ENCODE measurements at regions not wholly inside any gene's neighbourhood (a gene's known extent, or its start where the extent isn't known, plus 50 kb on each side); places are given as distances from the start of the nearest gene placed in this dataset.

DNA sequence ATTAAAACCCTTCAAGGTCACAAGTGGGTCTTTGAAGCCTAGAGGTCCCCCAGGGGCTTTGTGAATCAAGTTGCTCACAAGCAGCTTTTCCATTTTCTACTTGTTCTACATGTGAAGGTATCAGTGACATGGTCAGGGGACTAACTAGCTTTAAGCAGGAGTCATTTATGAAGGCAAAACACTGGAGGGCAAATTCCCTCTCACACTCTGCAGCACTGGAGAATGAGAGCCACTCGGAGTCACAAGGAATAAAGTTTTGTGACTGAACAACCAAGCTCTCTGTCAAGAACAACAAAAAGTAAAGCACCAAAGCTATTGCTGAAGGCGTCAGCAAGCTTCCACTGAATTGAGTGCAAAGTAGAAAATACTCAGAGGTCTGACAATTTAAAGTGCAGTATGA, 609.0 kb downstream of the EDEM1 start:
- no peak overlapping the region for H3K4me3 ChIP-seq
- H3K4me1 ChIP-seq: no peaks in the 10 kb centered on the region
- H3K9me3 ChIP-seq: no peaks in the 10 kb centered on the region
- TF ChIP-seq, protein P1, sequence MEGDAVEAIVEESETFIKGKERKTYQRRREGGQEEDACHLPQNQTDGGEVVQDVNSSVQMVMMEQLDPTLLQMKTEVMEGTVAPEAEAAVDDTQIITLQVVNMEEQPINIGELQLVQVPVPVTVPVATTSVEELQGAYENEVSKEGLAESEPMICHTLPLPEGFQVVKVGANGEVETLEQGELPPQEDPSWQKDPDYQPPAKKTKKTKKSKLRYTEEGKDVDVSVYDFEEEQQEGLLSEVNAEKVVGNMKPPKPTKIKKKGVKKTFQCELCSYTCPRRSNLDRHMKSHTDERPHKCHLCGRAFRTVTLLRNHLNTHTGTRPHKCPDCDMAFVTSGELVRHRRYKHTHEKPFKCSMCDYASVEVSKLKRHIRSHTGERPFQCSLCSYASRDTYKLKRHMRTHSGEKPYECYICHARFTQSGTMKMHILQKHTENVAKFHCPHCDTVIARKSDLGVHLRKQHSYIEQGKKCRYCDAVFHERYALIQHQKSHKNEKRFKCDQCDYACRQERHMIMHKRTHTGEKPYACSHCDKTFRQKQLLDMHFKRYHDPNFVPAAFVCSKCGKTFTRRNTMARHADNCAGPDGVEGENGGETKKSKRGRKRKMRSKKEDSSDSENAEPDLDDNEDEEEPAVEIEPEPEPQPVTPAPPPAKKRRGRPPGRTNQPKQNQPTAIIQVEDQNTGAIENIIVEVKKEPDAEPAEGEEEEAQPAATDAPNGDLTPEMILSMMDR (IDR thresholded peaks at IDR 0.05): no peak
- no peak for TF ChIP-seq POLR2A (IDR thresholded peaks at IDR 0.05)
- H3K27me3 ChIP-seq: no peaks in the 10 kb centered on the region
- no peak overlapping the region for H3K27ac ChIP-seq
- H3K36me3 ChIP-seq: no peaks in the 10 kb centered on the region
- no peak for DNase-seq

DNA sequence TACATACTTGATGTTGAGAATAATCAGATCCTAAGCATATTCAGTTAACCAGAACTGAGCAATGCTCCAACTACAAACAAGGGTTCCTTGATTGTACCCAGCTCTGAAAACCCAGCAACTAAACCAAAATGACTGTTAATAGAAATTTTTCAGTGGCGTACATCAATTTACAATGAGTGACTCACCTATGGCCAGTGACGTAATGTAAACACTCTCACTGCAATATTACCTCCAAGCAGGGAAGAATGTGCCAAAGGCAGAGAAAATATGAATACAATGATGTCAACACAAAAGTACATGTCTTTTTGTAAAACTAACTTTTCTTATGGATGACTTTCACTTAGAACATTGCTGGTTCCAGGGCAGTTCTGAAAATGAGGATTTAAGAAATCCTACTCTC, 611.3 kb downstream of the EDEM1 start:
- Histone ChIP-seq H3K9me3 (no peaks in the 10 kb centered on the region), H3K27me3 (no peaks in the 10 kb centered on the region)
- no peak for DNase-seq

DNA sequence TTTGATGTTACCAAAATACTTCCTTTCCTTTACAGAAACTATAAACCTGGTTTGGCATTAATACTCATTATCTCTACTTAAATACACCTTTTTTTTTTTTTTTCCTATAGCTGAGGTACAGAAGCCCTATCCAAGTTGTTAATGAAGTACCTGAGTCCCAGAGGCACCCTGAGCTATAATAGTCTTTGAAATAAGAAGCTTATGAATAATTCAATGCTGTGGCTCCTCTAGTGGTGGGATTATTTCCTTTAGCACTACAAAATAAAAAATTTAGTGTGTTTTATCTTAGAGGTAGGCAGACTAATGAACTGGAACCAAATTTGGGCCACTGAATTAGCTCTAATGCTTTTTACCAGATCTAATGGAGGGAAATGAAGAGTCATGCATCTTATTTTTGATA, 611.9 kb downstream of the EDEM1 start:
- no peak for TF ChIP-seq POLR2A (IDR thresholded peaks at IDR 0.05)
- TF ChIP-seq, protein P1 (IDR thresholded peaks at IDR 0.05): no peak

More for the DNA sequence above, 611.3 kb downstream of the EDEM1 start:
- Histone ChIP-seq H3K36me3 (no peaks in the 10 kb centered on the region), H3K27ac (no peak overlapping the region), H3K4me3 (no peak overlapping the region), H3K4me1 (no peaks in the 10 kb centered on the region)
- TF ChIP-seq, protein P1 (IDR thresholded peaks at IDR 0.05): no peak
- TF ChIP-seq POLR2A (IDR thresholded peaks at IDR 0.05): no peak

DNA sequence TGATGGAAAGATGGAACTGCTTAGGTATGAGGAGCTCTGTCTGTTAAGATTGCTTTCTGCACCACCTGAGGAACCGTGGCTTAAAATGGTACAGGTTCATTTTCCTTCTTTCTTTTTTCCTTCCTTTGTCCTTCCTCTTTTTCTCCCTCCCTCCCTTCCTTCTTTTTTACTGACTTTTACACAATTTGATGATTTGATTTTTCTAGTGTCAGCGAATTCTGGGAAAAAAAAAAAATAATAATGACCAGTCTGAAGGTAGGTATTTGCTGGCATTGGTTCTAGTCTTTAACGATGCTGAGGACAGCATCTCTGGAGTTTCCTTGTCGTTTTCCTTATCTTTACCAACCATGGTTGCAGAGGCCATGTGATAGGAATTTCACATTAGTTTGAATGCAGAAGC, 613.5 kb downstream of the EDEM1 start:
- Histone ChIP-seq H3K36me3 (no peaks in the 10 kb centered on the region), H3K9me3 (no peaks in the 10 kb centered on the region), H3K27me3 (no peaks in the 10 kb centered on the region), H3K4me3 (no peak overlapping the region), H3K27ac (no peak overlapping the region), H3K4me1 (no peaks in the 10 kb centered on the region)
- DNase-seq: no peak
- TF ChIP-seq, protein P1 (IDR thresholded peaks at IDR 0.05): no peak
- TF ChIP-seq POLR2A (IDR thresholded peaks at IDR 0.05): no peak

More for the DNA sequence above, 611.9 kb downstream of the EDEM1 start:
- Histone ChIP-seq H3K4me1 (no peaks in the 10 kb centered on the region), H3K9me3 (no peaks in the 10 kb centered on the region), H3K4me3 (no peak overlapping the region), H3K36me3 (no peaks in the 10 kb centered on the region), H3K27me3 (no peaks in the 10 kb centered on the region), H3K27ac (no peak overlapping the region)
- DNase-seq: no peak

DNA sequence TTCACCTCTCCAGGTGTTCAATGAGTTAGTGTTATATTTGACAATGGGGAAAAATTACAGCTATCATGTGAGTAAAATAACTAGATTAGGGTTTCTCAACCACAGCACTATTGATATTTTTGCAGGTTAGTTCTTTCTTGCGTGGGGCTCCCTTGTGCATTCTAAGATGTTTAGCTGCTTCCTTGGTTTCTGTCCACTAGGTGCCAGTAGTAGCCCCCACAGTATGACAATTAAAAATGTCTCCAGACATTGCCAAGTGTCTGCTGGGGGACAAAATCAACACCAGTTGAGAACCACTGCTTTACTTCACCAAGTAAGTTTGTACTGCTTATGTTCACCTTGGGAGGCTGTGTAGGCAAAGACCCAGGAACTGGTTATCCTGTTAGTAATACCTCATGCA, 618.7 kb downstream of the EDEM1 start:
- Histone ChIP-seq H3K9me3 (no peaks in the 10 kb centered on the region), H3K27ac (no peak overlapping the region), H3K36me3 (no peaks in the 10 kb centered on the region), H3K27me3 (no peaks in the 10 kb centered on the region), H3K4me3 (no peak overlapping the region), H3K4me1 (no peaks in the 10 kb centered on the region)
- DNase-seq: no peak
- TF ChIP-seq, protein P1 (IDR thresholded peaks at IDR 0.05): no peak
- no peak for TF ChIP-seq POLR2A (IDR thresholded peaks at IDR 0.05)

DNA sequence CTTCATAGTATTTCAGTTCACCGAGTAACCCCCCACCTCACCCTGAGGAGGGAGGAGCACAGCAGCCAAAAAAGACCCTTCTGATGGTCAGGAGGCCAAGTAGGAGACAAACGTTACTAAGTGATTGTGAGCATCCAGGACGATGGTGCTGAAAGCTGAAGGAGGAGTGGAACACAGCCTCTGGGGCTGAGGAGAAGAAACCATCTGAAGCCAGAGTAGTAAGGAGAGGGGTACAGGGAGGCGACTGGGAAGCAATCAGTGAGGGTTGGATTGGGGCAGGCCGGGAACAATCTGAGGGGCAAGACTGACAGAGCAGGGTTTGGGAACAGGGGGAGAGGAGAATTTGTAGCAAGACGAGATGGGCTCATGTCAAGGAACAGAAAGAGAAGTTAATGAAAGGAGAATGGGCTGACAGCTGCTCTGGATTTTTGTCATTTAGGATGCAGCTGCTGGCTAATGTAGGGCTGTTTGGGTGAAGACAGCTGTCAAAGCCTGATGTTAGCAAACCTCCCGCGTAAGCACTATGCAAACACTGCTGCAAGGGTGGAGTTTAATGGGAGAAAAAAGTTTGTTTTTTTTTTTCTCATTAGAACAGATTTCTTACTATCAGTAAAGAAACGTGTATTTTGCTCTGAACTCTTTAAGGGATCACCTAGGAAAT, 622.2 kb downstream of the EDEM1 start:
- Histone ChIP-seq H3K27me3 (no peaks in the 10 kb centered on the region), H3K9me3 (no peaks in the 10 kb centered on the region), H3K36me3 (no peaks in the 10 kb centered on the region), H3K4me3 (no peak overlapping the region), H3K4me1 (no peaks in the 10 kb centered on the region), H3K27ac (no peak overlapping the region)
- DNase-seq: no peak
- TF ChIP-seq, protein P1 (IDR thresholded peaks at IDR 0.05): no peak
- TF ChIP-seq POLR2A (IDR thresholded peaks at IDR 0.05): no peak

Measured in Peyer's patch (tissue), 4 donors.